Adipocyte (in vitro differentiated cells): ENCODE measurements at regions not wholly inside any gene's neighbourhood (a gene's known extent, or its start where the extent isn't known, plus 50 kb on each side); places are given as distances from the start of the nearest gene placed in this dataset.
"Not testable (repeated sequence)": the region's sequence is repeated elsewhere in the genome, so short reads cannot be mapped to it uniquely, and the experiment has no call there.

Source experiments
- DNase-seq: peaks from one replicate; pipeline ENCODE4 v3.0.0-alpha.2; 2015; ENCODE audit warnings: low read depth
- H3K27me3 ChIP-seq: replicated peaks from 2 replicates; pipeline ENCODE4 v1.7.0; 2013; ENCODE audit warnings: mild to moderate bottlenecking, low read length, moderate library complexity; ENCODE audit not compliant: control insufficient read depth, insufficient read depth
- H3K36me3 ChIP-seq: 2 replicates; pipeline ENCODE4 v1.7.0; 2013; ENCODE audit warnings: low read length, mild to moderate bottlenecking, moderate library complexity; ENCODE audit not compliant: control insufficient read depth, insufficient read depth, severe bottlenecking
- H3K4me1 ChIP-seq: 2 replicates; pipeline ENCODE4 v1.7.0; 2013; ENCODE audit warnings: mild to moderate bottlenecking, low read length, moderate library complexity; ENCODE audit not compliant: control insufficient read depth, insufficient read depth
- H3K4me3 ChIP-seq: 2 replicates; pipeline ENCODE4 v1.7.0; 2013; ENCODE audit warnings: mild to moderate bottlenecking, low read length, moderate library complexity
- H3K9ac ChIP-seq: 2 replicates; pipeline ENCODE4 v1.7.0; 2013; ENCODE audit warnings: mild to moderate bottlenecking, low read length, moderate library complexity
- H3K9me3 ChIP-seq: 2 replicates; pipeline ENCODE4 v1.7.0; 2013; ENCODE audit warnings: mild to moderate bottlenecking, low read length, moderate library complexity; ENCODE audit not compliant: control insufficient read depth

- DNase-seq, H3K27me3 ChIP-seq, H3K36me3 ChIP-seq, H3K4me1 ChIP-seq, H3K4me3 ChIP-seq, H3K9ac ChIP-seq, H3K9me3 ChIP-seq: not testable (repeated sequence)
Measured at GRCh38 chr14:48259876-48260275, 584.5 kb upstream of the MDGA2 start.

DNA sequence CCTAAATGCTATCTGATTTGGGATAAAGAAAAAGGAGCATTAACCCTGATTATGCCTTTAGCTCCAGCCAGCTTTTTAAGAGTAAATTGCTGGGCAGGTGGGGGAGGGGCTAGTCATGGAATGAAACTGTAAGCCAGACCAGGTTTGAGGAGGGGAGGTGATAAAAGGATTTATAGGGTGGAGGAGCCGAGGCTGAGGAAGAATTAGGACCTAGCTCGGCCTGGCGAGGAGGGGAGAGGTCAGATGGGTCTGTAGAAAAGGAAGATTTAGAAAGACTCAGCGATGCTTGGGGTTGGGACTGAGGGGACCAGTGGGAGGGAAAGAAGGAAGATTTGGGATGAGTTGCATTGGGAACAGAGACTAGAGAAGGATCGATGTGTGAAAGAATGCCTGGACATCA lies 583.8 kb upstream of the MDGA2 start:
- not testable (repeated sequence) for H3K9ac ChIP-seq, H3K4me1 ChIP-seq, H3K9me3 ChIP-seq, H3K4me3 ChIP-seq, H3K36me3 ChIP-seq, H3K27me3 ChIP-seq, DNase-seq

DNA sequence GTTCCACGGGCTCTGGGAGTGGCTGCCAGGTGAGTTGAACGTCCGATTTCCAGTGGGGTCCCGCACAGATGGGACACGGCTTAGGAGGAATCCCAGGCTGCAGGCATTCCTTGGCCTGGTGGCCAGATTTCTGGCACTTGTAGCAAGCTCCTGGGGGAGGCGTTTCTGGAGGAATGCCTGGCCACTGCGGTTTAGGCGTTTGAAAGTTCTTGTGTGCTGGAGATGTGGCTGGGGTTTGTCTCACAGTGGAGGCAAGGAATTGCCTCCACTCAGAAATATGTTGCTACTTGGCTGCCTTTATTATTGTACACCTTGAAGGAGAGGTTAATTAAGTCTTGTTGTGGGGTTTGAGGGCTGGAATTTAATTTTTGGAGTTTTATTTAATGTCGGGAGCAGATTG lies 583.3 kb upstream of the MDGA2 start:
- H3K36me3 ChIP-seq, DNase-seq, H3K27me3 ChIP-seq, H3K4me1 ChIP-seq, H3K4me3 ChIP-seq, H3K9ac ChIP-seq, H3K9me3 ChIP-seq: not testable (repeated sequence)

DNA sequence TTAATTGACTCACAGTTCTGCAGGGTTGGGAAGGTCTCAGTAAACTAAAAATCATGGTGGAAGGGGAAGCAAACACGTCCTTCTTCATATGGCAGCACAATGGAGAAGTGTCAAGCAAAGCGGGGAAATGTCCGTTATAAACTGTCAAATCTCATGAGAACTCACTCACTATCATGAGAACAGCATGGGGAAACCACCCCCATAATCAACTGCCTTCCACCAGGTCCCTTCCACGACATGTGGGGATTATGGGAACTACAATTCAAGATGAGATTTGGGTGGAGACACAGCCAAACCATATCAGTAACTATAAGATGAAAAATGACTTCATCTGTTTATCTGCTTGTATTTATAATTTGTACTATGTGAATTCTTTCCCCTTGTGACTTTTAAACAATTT lies 577.6 kb upstream of the MDGA2 start:
- no peaks in the 10 kb centered on the region for H3K27me3 ChIP-seq
- H3K36me3 ChIP-seq: no peaks in the 10 kb centered on the region
- no peaks in the 10 kb centered on the region for H3K4me1 ChIP-seq
- DNase-seq: no peak
- H3K9ac ChIP-seq: no peak overlapping the region
- H3K4me3 ChIP-seq: no peak overlapping the region
- no peaks in the 10 kb centered on the region for H3K9me3 ChIP-seq

DNA sequence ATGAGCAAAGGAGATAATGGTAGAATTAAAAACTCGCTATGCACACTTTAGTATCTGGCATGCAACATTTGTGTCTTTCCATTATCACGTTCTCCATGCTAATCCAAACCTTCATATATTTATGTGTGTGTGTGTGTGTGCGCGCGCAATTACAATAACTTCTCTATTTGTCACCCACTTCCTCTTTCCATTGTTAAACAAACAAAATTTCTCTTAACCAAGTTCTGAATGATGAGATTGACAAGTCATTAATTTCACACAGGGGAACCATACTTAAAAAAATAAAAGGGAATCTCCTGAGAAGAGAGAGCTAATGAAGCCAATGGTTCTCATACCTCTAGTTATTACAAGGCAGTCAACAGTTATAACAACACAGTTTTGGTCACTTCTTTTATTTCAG lies 575.9 kb upstream of the MDGA2 start:
- Histone ChIP-seq H3K27me3 (no peaks in the 10 kb centered on the region), H3K9me3 (no peaks in the 10 kb centered on the region), H3K9ac (no peak overlapping the region), H3K36me3 (no peaks in the 10 kb centered on the region), H3K4me1 (no peaks in the 10 kb centered on the region), H3K4me3 (no peak overlapping the region)
- DNase-seq: no peak

- no peak overlapping the region for H3K4me3 ChIP-seq
- no peaks in the 10 kb centered on the region for H3K27me3 ChIP-seq
- DNase-seq: no peak
- H3K9ac ChIP-seq: no peak overlapping the region
- H3K4me1 ChIP-seq: no peaks in the 10 kb centered on the region
- H3K9me3 ChIP-seq: no peaks in the 10 kb centered on the region
- no peaks in the 10 kb centered on the region for H3K36me3 ChIP-seq
Measured at GRCh38 chr14:48250575-48250974, 575.2 kb upstream of the MDGA2 start.

- H3K27me3 ChIP-seq: no peaks in the 10 kb centered on the region
Measured at GRCh38 chr14:48247977-48248376, 572.6 kb upstream of the MDGA2 start.

GRCh38 chr14:48243900-48244299 lies 568.5 kb upstream of the MDGA2 start:
- H3K27me3 ChIP-seq: no peaks in the 10 kb centered on the region
- no peak overlapping the region for H3K4me3 ChIP-seq

More at GRCh38 chr14:48247977-48248376, 572.6 kb upstream of the MDGA2 start:
- no peaks in the 10 kb centered on the region for H3K9me3 ChIP-seq
- no peak overlapping the region for H3K4me3 ChIP-seq
- H3K9ac ChIP-seq: no peak overlapping the region
- no peaks in the 10 kb centered on the region for H3K4me1 ChIP-seq
- no peak for DNase-seq
- no peaks in the 10 kb centered on the region for H3K36me3 ChIP-seq

GRCh38 chr14:48229091-48229490 lies 553.7 kb upstream of the MDGA2 start:
- H3K36me3 ChIP-seq: no peaks in the 10 kb centered on the region
- no peak for DNase-seq
- no peak overlapping the region for H3K9ac ChIP-seq
- H3K4me3 ChIP-seq: no peak overlapping the region
- no peaks in the 10 kb centered on the region for H3K9me3 ChIP-seq
- H3K4me1 ChIP-seq: no peaks in the 10 kb centered on the region
- H3K27me3 ChIP-seq: no peaks in the 10 kb centered on the region

More at GRCh38 chr14:48243900-48244299, 568.5 kb upstream of the MDGA2 start:
- H3K36me3 ChIP-seq: no peaks in the 10 kb centered on the region
- no peak for DNase-seq
- H3K9me3 ChIP-seq: no peaks in the 10 kb centered on the region
- H3K9ac ChIP-seq: no peak overlapping the region
- no peaks in the 10 kb centered on the region for H3K4me1 ChIP-seq

GRCh38 chr14:48193893-48194292 lies 518.5 kb upstream of the MDGA2 start:
- no peak for DNase-seq
- no peaks in the 10 kb centered on the region for H3K36me3 ChIP-seq
- no peaks in the 10 kb centered on the region for H3K27me3 ChIP-seq
- no peaks in the 10 kb centered on the region for H3K9me3 ChIP-seq
- no peak overlapping the region for H3K9ac ChIP-seq
- no peaks in the 10 kb centered on the region for H3K4me1 ChIP-seq
- H3K4me3 ChIP-seq: no peak overlapping the region

DNA sequence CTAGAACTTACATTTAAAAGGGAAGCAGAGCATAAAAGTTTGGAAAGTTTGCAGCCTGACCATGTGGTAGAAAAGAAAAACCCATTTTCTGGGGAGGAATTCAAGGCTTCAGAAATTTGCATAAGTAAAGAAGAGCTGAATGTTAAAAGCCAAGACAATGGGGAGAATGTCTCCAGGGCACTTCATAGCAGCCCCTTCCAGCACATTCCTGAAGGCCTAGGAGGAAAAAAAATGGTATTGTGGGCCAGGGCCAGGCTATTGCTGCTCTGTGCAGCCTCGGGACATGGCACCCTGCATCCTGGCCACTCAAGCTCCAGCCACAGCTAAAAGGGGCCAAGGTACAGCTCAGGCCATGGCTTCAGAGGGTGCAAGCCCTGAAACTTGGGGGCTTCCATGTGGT lies 474.2 kb upstream of the MDGA2 start:
- not testable (repeated sequence) for DNase-seq, H3K4me1 ChIP-seq, H3K9ac ChIP-seq

GRCh38 chr14:48140804-48141203 lies 465.4 kb upstream of the MDGA2 start:
- Histone ChIP-seq H3K4me1 (peaks cover 19% of the 10 kb centered on the region), H3K36me3 (no peaks in the 10 kb centered on the region), H3K27me3 (no peaks in the 10 kb centered on the region), H3K9ac (no peak overlapping the region), H3K9me3 (no peaks in the 10 kb centered on the region), H3K4me3 (no peak overlapping the region)
- DNase-seq: no peak

More for the DNA sequence above, 474.2 kb upstream of the MDGA2 start:
- H3K27me3 ChIP-seq, H3K4me3 ChIP-seq, H3K36me3 ChIP-seq, H3K9me3 ChIP-seq: not testable (repeated sequence)
